K562 (cell line): ENCODE measurements at regions not wholly inside any gene's neighbourhood (a gene's known extent, or its start where the extent isn't known, plus 50 kb on each side); places are given as distances from the start of the nearest gene placed in this dataset.

Experiments
- CBX2 ChIP-seq: fragments of 200-600 bp; sonication (generic); IDR thresholded peaks from one replicate; pipeline ENCODE4 v1.6.1; 2012; ENCODE audit warnings: mild to moderate bottlenecking, low read length, inconsistent platforms; ENCODE audit not compliant: insufficient read depth, poor library complexity, severe bottlenecking
- ELK3 ChIP-seq: fragments of 450-650 bp; formaldehyde crosslinking; IDR thresholded peaks from 2 replicates; pipeline ENCODE4 v1.4.0; 2020; ENCODE audit warnings: mild to moderate bottlenecking
- HMGXB4 ChIP-seq: sonication (generic); formaldehyde crosslinking; IDR thresholded peaks from 2 replicates; pipeline ENCODE4 v1.8.1; 2023; ENCODE audit warnings: mild to moderate bottlenecking, missing genetic modification reagents
- HSF4 ChIP-seq: fragments of 250-450 bp; sonication (Bioruptor Pico); IDR thresholded peaks from 2 replicates; pipeline ENCODE4 v2.1.2; 2022; ENCODE audit warnings: mild to moderate bottlenecking, moderate library complexity, borderline replicate concordance
- REST ChIP-seq, 2 experiments: fragments of 450-650 bp; formaldehyde crosslinking in 1 of 2; IDR thresholded peaks; 2 replicates each; pipeline versions ENCODE4 v1.4.0 to v1.6.1; 2014 to 2020; ENCODE audit warnings: mild to moderate bottlenecking in 2 of 2, borderline replicate concordance in 1 of 2, low read depth in 1 of 2
- SP2 ChIP-seq: IDR thresholded peaks from 2 replicates; pipeline ENCODE4 v1.6.1; 2011; ENCODE audit warnings: mild to moderate bottlenecking, low read depth, low read length, moderate library complexity; ENCODE audit not compliant: poor library complexity, severe bottlenecking; ENCODE audit errors: extremely low read depth
- SRSF7 ChIP-seq: fragments of 200-400 bp; formaldehyde crosslinking; optimal IDR thresholded peaks from 2 replicates; pipeline ENCODE3; 2017; ENCODE audit warnings: mild to moderate bottlenecking, low read depth, low read length
- ZBTB11 ChIP-seq, 3 experiments: fragments of 200-800 bp in 1 of 3; fragments of 250-450 bp in 1 of 3; fragments of 450-650 bp in 1 of 3; sonication (Bioruptor Pico) in 1 of 3; sonication (Bioruptor generic) in 1 of 3; formaldehyde crosslinking in 1 of 3; IDR thresholded peaks; 2 replicates each; pipeline versions ENCODE4 v1.6.1 to v1.8.0; 2016 to 2022; ENCODE audit warnings: mild to moderate bottlenecking in 2 of 3, missing genetic modification characterization in 2 of 3, missing compliant biosample characterization in 1 of 3, moderate library complexity in 1 of 3
- ZNF133 ChIP-seq: fragments of 250-450 bp; sonication (Bioruptor Pico); IDR thresholded peaks from 2 replicates; pipeline ENCODE4 v1.4.0; 2020; ENCODE audit warnings: mild to moderate bottlenecking

GRCh38 chr17:36728030-36728991, 126.9 kb downstream of the MRM1 start (continued):
- 0 out of 2 replicates have a peak, but pooled peaks have one; percentile 3 for TF ChIP-seq REST (IDR thresholded peaks at IDR 0.05; ENCODE audit: borderline replicate concordance)
- no peak for TF ChIP-seq REST (CRISPR knock-in tag; IDR thresholded peaks at IDR 0.05; ENCODE audit: low read depth)
- TF ChIP-seq CBX2: no peak
- TF ChIP-seq HSF4 (CRISPR knock-in tag): no peak
- no peak for TF ChIP-seq ZNF133 (CRISPR knock-in tag)
- no peak for TF ChIP-seq SP2
- no peak; a peak in 2 of 6 replicates for TF ChIP-seq ZBTB11 (CRISPR knock-in tag; IDR thresholded peaks at IDR 0.05)
- no peak for TF ChIP-seq SRSF7
- no peak for TF ChIP-seq HMGXB4 (CRISPR knock-in tag)
- TF ChIP-seq ELK3 (CRISPR knock-in tag): no peak
